Skeletal muscle tissue (tissue), 3 donors: ENCODE measurements at regions not wholly inside any gene's neighbourhood (a gene's known extent, or its start where the extent isn't known, plus 50 kb on each side); places are given as distances from the start of the nearest gene placed in this dataset.

ENCODE experiments used
- H3K27ac ChIP-seq: one replicate; pipeline ENCODE4 v1.7.0; 2013; ENCODE audit warnings: mild to moderate bottlenecking, low read depth, low read length, inconsistent platforms
- H3K27me3 ChIP-seq, 3 donors: one replicate each; pipeline ENCODE4 v1.7.0; 2013; ENCODE audit warnings: low read length in 3 of 3; ENCODE audit not compliant: control insufficient read depth in 3 of 3, insufficient read depth in 3 of 3
- H3K36me3 ChIP-seq, 3 donors: one replicate each; pipeline ENCODE4 v1.7.0; 2013; ENCODE audit warnings: low read length in 3 of 3; ENCODE audit not compliant: control insufficient read depth in 3 of 3, insufficient read depth in 3 of 3
- H3K4me1 ChIP-seq, 3 donors: one replicate each; pipeline ENCODE4 v1.7.0; 2013; ENCODE audit warnings: low read length in 3 of 3, mild to moderate bottlenecking in 3 of 3; ENCODE audit not compliant: control insufficient read depth in 3 of 3, insufficient read depth in 3 of 3
- H3K4me3 ChIP-seq, 3 donors: one replicate each; pipeline ENCODE4 v1.7.0; 2013; ENCODE audit warnings: low read length in 3 of 3
- H3K9ac ChIP-seq, 3 donors: one replicate each; pipeline ENCODE4 v1.7.0; 2013; ENCODE audit warnings: low read length in 3 of 3, mild to moderate bottlenecking in 3 of 3, moderate library complexity in 2 of 3, low read depth in 1 of 3
- H3K9me3 ChIP-seq, 3 donors: one replicate each; pipeline ENCODE4 v1.7.0; 2013; ENCODE audit warnings: low read length in 3 of 3; ENCODE audit not compliant: control insufficient read depth in 3 of 3
- donor health status: Osteomylitis.

- H3K9me3 ChIP-seq = no peaks in the 10 kb centered on the region
- no peaks in the 10 kb centered on the region for H3K4me1 ChIP-seq
- H3K27ac ChIP-seq = no peak overlapping the region
- H3K27me3 ChIP-seq = no peaks in the 10 kb centered on the region
- no peak overlapping the region for H3K4me3 ChIP-seq
- no peak overlapping the region for H3K9ac ChIP-seq
- H3K36me3 ChIP-seq = no peaks in the 10 kb centered on the region
Observed at GRCh38 chr20:23282546-23282945, 68.0 kb upstream of the NXT1 start.

DNA sequence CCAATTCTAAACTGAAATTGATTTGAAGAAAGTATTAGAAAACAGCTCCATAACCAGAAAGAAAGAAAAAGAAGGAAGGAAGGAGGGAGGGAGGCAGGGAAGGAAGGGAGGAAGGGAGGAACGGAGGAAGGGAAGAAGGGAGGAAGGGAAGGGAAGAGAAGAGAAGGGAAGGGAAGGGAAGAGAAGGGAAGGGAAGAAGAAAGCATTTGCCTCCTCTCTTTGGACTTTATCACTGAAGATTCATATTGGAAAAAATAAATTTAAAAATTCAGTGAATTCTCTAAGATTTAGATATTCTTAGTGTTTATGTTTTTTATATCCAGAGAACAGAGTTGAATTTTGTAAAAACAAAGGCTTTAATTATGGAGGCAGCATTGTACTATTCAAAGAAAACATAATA lies 68.5 kb upstream of the NXT1 start:
- Histone ChIP-seq H3K9ac (no peak overlapping the region), H3K27me3 (no peaks in the 10 kb centered on the region)

GRCh38 chr20:23279836-23280235 lies 70.8 kb upstream of the NXT1 start:
- Histone ChIP-seq H3K27me3 (no peaks in the 10 kb centered on the region), H3K9ac (no peak overlapping the region), H3K4me3 (no peak overlapping the region), H3K4me1 (no peaks in the 10 kb centered on the region), H3K36me3 (no peaks in the 10 kb centered on the region), H3K27ac (no peak overlapping the region), H3K9me3 (no peaks in the 10 kb centered on the region)

More for the DNA sequence above, 68.5 kb upstream of the NXT1 start:
- Histone ChIP-seq H3K9me3 (no peaks in the 10 kb centered on the region), H3K4me1 (no peaks in the 10 kb centered on the region), H3K36me3 (no peaks in the 10 kb centered on the region), H3K4me3 (no peak overlapping the region), H3K27ac (no peak overlapping the region)

GRCh38 chr20:23278172-23278571 lies 72.4 kb upstream of the NXT1 start:
- Histone ChIP-seq H3K4me3 (no peak overlapping the region), H3K27ac (no peak overlapping the region), H3K27me3 (no peaks in the 10 kb centered on the region), H3K36me3 (no peaks in the 10 kb centered on the region), H3K4me1 (no peaks in the 10 kb centered on the region), H3K9ac (no peak overlapping the region), H3K9me3 (no peaks in the 10 kb centered on the region)

DNA sequence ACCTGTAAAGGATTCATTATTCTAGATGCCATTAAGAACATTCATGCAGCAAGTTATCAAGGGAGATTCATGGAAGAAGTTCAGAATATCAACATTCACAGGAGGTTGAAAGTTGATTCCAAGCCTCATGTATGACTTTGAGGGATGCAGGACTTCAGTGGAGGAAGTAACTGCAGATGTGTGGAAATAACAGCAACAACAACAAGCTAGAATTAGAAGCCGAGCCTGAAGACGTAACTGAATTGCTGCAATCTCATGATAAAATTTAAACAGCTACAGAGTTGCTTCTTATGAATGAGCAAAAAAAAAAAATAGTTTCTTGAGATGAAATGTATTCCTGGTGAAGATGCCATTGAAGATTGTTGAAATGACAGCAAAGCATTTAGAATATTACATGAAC lies 73.3 kb upstream of the NXT1 start:
- Histone ChIP-seq H3K9me3 (no peaks in the 10 kb centered on the region), H3K4me3 (no peak overlapping the region), H3K36me3 (no peaks in the 10 kb centered on the region), H3K9ac (no peak overlapping the region), H3K27me3 (no peaks in the 10 kb centered on the region), H3K4me1 (no peaks in the 10 kb centered on the region), H3K27ac (no peak overlapping the region)

GRCh38 chr20:23273776-23274175 lies 76.8 kb upstream of the NXT1 start:
- peaks cover 0 to 4% (median 3%) of the 10 kb centered on the region in 3 donors for H3K4me1 ChIP-seq
- no peaks in the 10 kb centered on the region for H3K9me3 ChIP-seq
- H3K4me3 ChIP-seq = no peak overlapping the region
- H3K9ac ChIP-seq = no peak overlapping the region
- no peaks in the 10 kb centered on the region for H3K36me3 ChIP-seq
- H3K27ac ChIP-seq = no peak overlapping the region
- no peaks in the 10 kb centered on the region for H3K27me3 ChIP-seq

DNA sequence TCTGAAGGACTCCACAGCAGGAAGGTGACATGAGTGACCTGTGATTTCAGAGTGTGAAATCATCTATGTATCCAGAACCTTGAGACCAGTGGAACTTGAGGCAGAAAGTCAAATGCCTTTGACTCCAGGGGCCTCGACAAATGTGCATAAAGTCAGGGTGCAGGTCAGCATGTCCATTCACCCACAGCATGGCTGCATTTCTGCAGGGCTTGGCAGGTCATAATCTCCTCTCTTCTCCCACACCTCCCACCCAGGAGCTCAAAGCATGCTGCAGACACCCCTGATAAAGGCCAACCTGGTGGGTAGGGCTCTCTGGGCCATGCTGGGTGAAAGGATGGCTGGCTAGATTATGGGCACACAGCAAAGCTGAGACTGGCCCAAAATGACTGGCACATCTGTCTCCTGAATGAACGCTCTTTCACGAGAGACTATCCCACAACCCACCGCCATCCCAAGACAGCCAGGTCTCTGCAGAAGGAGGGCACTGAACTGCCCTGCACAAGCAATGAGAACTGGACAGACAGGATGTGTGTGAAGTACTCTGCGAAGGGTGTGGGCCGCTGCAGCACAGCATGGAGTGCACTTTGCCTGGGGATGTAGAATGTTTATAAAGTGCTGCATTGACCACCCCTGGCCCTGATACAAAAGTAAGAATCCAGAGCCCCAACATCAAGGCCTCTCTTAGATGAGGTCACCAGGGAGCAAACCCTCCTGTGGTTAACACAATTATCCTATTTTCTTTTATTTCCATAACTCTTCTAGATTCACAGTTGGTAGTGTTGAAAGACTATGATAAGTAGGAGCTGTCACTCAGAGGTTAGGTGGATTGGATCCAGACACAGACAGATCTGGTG lies 78.2 kb upstream of the NXT1 start:
- Histone ChIP-seq H3K27me3 (no peaks in the 10 kb centered on the region), H3K9me3 (no peaks in the 10 kb centered on the region), H3K4me3 (no peak overlapping the region), H3K9ac (no peak overlapping the region), H3K4me1 (peaks cover 0 to 4% (median 3%) of the 10 kb centered on the region in 3 donors), H3K27ac (no peak overlapping the region), H3K36me3 (no peaks in the 10 kb centered on the region)

- Histone ChIP-seq H3K27me3 (no peaks in the 10 kb centered on the region), H3K36me3 (no peaks in the 10 kb centered on the region), H3K4me1 (peaks cover 0 to 4% (median 3%) of the 10 kb centered on the region in 3 donors), H3K9ac (no peak overlapping the region), H3K9me3 (no peaks in the 10 kb centered on the region), H3K27ac (peak overlapping the region; percentile 66), H3K4me3 (no peak overlapping the region)
Observed at GRCh38 chr20:23270382-23270911, 80.1 kb upstream of the NXT1 start.

DNA sequence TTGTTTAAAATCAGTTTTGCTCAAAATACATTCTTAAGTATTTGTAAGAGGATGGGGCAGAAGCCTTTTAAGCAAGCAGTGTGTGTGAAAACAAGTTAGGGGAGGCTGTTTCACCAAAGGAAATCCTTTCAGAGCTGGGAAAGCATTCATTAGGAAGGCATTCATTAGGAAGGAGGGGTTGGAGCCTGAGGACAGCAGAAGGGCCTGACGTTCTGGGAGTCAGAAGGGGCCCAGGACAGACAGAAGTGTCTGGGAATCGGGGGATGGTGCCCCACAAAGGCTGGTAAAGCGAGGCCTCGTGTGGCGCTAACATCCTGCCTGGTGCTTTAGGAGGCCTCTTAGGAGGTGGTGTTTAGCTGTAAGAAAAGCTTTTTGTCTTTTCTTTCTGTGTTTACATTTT lies 80.6 kb upstream of the NXT1 start:
- H3K9ac ChIP-seq = peak overlapping the region in 1 of 3 donors; percentile 25

GRCh38 chr20:23268792-23269354 lies 81.7 kb upstream of the NXT1 start:
- H3K4me3 ChIP-seq = no peak overlapping the region
- no peaks in the 10 kb centered on the region for H3K36me3 ChIP-seq
- H3K27me3 ChIP-seq = no peaks in the 10 kb centered on the region
- H3K27ac ChIP-seq = no peak overlapping the region
- H3K9ac ChIP-seq = no peak overlapping the region
- no peaks in the 10 kb centered on the region for H3K9me3 ChIP-seq
- H3K4me1 ChIP-seq = peaks cover 0 to 4% (median 3%) of the 10 kb centered on the region in 3 donors

More for the DNA sequence above, 80.6 kb upstream of the NXT1 start:
- peak overlapping the region; percentile 66 for H3K27ac ChIP-seq
- no peaks in the 10 kb centered on the region for H3K9me3 ChIP-seq
- H3K4me1 ChIP-seq = peaks cover 0 to 4% (median 3%) of the 10 kb centered on the region in 3 donors
- no peaks in the 10 kb centered on the region for H3K36me3 ChIP-seq
- H3K27me3 ChIP-seq = no peaks in the 10 kb centered on the region
- H3K4me3 ChIP-seq = no peak overlapping the region
